ENCODE measurements at regions not wholly inside any gene's neighbourhood (a gene's known extent, or its start where the extent isn't known, plus 50 kb on each side); places are given as distances from the start of the nearest gene placed in this dataset.
A peak's percentile ranks its signal among the peaks of the same experiment; 100 is the strongest.

DNA sequence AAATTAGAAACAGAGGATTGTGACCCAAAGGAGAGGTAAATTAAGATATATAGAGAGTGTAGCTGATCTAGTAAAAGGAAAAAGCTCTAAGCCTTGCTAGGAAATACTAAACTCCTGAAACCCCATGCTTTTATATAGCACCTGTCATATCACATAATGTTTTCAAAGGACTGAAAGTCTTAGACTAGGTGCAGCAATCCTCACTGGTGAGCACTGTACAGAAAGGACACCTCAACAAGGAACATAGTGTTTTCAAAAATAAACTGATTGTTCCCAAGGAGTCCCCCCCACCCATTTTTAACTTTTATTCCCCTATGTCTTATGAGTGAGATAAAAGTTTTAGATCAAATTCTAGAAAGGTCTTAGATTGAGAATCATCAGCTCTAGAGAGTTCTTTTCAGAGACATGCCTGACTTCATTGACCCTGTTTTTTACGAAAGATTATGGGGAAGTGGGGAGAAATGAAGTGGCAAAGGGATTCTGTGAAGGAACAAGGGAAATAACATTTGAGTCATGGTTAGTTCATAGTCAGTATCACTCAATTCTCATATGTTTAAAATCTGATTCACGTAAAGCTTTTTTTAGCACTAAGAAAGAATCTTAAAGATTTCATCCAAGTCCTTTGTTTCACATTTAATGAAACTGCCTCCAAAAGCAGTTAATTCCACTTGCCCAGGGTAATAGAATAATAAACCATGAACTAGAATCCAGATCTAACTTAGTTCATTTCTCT is 166.4 kb downstream of the CYB561 start (continued):
- TF ChIP-seq, protein P1, sequence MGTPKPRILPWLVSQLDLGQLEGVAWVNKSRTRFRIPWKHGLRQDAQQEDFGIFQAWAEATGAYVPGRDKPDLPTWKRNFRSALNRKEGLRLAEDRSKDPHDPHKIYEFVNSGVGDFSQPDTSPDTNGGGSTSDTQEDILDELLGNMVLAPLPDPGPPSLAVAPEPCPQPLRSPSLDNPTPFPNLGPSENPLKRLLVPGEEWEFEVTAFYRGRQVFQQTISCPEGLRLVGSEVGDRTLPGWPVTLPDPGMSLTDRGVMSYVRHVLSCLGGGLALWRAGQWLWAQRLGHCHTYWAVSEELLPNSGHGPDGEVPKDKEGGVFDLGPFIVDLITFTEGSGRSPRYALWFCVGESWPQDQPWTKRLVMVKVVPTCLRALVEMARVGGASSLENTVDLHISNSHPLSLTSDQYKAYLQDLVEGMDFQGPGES (IDR thresholded peaks at IDR 0.05; ENCODE audit: low read depth, low read length): no peak
- TF ChIP-seq FOSL2 (IDR thresholded peaks at IDR 0.05; ENCODE audit: borderline replicate concordance, low read depth) (peak; percentile 80), NFIC (IDR thresholded peaks at IDR 0.05; ENCODE audit: borderline replicate concordance) (peak; percentile 36; the same call in 1 of the 2 replicates), GATA2 (CRISPR knock-in tag; IDR thresholded peaks at IDR 0.05) (no peak)
- TF ChIP-seq, protein P2, sequence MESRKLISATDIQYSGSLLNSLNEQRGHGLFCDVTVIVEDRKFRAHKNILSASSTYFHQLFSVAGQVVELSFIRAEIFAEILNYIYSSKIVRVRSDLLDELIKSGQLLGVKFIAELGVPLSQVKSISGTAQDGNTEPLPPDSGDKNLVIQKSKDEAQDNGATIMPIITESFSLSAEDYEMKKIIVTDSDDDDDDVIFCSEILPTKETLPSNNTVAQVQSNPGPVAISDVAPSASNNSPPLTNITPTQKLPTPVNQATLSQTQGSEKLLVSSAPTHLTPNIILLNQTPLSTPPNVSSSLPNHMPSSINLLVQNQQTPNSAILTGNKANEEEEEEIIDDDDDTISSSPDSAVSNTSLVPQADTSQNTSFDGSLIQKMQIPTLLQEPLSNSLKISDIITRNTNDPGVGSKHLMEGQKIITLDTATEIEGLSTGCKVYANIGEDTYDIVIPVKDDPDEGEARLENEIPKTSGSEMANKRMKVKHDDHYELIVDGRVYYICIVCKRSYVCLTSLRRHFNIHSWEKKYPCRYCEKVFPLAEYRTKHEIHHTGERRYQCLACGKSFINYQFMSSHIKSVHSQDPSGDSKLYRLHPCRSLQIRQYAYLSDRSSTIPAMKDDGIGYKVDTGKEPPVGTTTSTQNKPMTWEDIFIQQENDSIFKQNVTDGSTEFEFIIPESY (IDR thresholded peaks at IDR 0.05; ENCODE audit: borderline replicate concordance, low read depth): no peak
- TF ChIP-seq, protein P3, sequence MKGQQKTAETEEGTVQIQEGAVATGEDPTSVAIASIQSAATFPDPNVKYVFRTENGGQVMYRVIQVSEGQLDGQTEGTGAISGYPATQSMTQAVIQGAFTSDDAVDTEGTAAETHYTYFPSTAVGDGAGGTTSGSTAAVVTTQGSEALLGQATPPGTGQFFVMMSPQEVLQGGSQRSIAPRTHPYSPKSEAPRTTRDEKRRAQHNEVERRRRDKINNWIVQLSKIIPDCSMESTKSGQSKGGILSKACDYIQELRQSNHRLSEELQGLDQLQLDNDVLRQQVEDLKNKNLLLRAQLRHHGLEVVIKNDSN (IDR thresholded peaks at IDR 0.05; ENCODE audit: borderline replicate concordance, low read depth): no peak

DNA sequence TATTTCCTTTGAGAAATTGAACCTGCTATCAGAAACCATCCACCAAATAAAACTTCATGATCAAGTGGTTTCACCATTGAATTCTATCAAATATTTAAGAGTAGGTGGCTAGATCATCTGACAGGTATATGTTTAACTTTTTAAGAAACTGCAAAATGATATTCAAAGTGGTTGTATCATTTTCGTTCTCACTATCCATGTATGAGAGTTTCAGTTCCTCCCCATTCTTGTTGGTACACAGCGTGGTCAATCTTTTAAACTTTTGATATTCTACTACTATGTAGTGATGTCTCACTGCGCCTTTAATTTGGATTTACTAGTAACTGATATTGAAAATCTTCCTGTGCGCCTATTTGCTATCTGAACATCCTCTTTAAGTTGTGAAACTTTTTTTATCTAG is 163.7 kb downstream of the CYB561 start:
- Histone ChIP-seq H3K4me2 (no peak overlapping the region), H2AFZ (ENCODE audit: low read depth) (no peak overlapping the region), H3K9me3 (peaks cover 42% of the 10 kb centered on the region), H3F3A (replicated peaks; ENCODE audit: insufficient read depth) (peaks cover 59% of the 10 kb centered on the region), H3K9ac (no peak overlapping the region), H3K4me1 (ENCODE audit: control insufficient read depth in 1 of 2, insufficient read depth in 2 of 2, low read depth in 1 of 2, low read length in 1 of 2) (peaks cover 0 to 33% of the 10 kb centered on the region in 2 experiments; a peak in 3 of 4 replicates), H3K27ac (ENCODE audit: low read depth in 2 of 2, low read length in 1 of 2) (no peak overlapping the region), H3K36me3 (replicated peaks in 1 of 2; ENCODE audit: control insufficient read depth in 1 of 2, insufficient read depth in 2 of 2, low read length in 1 of 2) (peaks cover 39 to 62% of the 10 kb centered on the region in 2 experiments), H3K27me3 (ENCODE audit: insufficient read depth) (no peaks in the 10 kb centered on the region), H4K20me1 (ENCODE audit: insufficient read depth) (no peaks in the 10 kb centered on the region), H3K79me2 (ENCODE audit: insufficient read depth) (peaks cover 59% of the 10 kb centered on the region), H3K4me3 (ENCODE audit: low read depth in 2 of 2, low read length in 1 of 2) (no peak overlapping the region), H3K9me2 (no peaks in the 10 kb centered on the region)
- DNase-seq: no peak
- TF ChIP-seq TAF1 (IDR thresholded peaks at IDR 0.05; ENCODE audit: borderline replicate concordance, low read depth, low read length): no peak
- no peak for TF ChIP-seq FOXJ3 (CRISPR knock-in tag; IDR thresholded peaks at IDR 0.05)
- TF ChIP-seq, protein P1 (IDR thresholded peaks at IDR 0.05; ENCODE audit: low read depth, low read length): no peak
- no peak for TF ChIP-seq EZH2phosphoT487 (IDR thresholded peaks at IDR 0.05; ENCODE audit: borderline replicate concordance, low read depth)
- no peak for TF ChIP-seq MEF2A (IDR thresholded peaks at IDR 0.05; ENCODE audit: borderline replicate concordance, low read depth)
- no peak for TF ChIP-seq POLR2AphosphoS5 (IDR thresholded peaks at IDR 0.05; ENCODE audit: low read depth, low read length)
- TF ChIP-seq YY1 (IDR thresholded peaks at IDR 0.05; ENCODE audit: low read depth): no peak
- TF ChIP-seq, protein P3 (IDR thresholded peaks at IDR 0.05; ENCODE audit: borderline replicate concordance, low read depth): no peak
- no peak for TF ChIP-seq ELF1 (IDR thresholded peaks at IDR 0.05)
- TF ChIP-seq TEAD4 (IDR thresholded peaks at IDR 0.05; ENCODE audit: borderline replicate concordance, insufficient read depth): no peak
- TF ChIP-seq, protein P4, sequence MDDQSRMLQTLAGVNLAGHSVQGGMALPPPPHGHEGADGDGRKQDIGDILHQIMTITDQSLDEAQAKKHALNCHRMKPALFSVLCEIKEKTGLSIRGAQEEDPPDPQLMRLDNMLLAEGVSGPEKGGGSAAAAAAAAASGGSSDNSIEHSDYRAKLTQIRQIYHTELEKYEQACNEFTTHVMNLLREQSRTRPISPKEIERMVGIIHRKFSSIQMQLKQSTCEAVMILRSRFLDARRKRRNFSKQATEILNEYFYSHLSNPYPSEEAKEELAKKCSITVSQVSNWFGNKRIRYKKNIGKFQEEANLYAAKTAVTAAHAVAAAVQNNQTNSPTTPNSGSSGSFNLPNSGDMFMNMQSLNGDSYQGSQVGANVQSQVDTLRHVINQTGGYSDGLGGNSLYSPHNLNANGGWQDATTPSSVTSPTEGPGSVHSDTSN (IDR thresholded peaks at IDR 0.05): no peak
- POLR2A ChIA-PET: no interaction called here
- CTCF ChIA-PET: no interaction called here
- WGBS (ENCODE audit: low lambda C conversion rate): 96% methylated on average over 4 of the region's 4 CpGs
